ENCODE measurements at regions not wholly inside any gene's neighbourhood (a gene's known extent, or its start where the extent isn't known, plus 50 kb on each side); places are given as distances from the start of the nearest gene placed in this dataset.
"Not testable (repeated sequence)": the region's sequence is repeated elsewhere in the genome, so short reads cannot be mapped to it uniquely, and the experiment has no call there.

GRCh38 chr9:39587844-39588499, 232.5 kb downstream of the SPATA31A1 start:
- no peak overlapping the region for H2AFZ ChIP-seq (ENCODE audit: low read depth, low read length)
- ATAC-seq (ENCODE audit: insufficient read depth, low read depth) = no peak
- H3K27ac ChIP-seq (ENCODE audit: low read length) = no peak overlapping the region
- H3K36me3 ChIP-seq (ENCODE audit: insufficient read depth, low read length) = no peaks in the 10 kb centered on the region
- no peak overlapping the region for H3K4me2 ChIP-seq (ENCODE audit: insufficient read depth, low read length)
- DNase-seq = no peak
- H3K4me3 ChIP-seq (ENCODE audit: low read depth in 1 of 2, low read length in 2 of 2) = no peak overlapping the region
- no peaks in the 10 kb centered on the region for H3K9me3 ChIP-seq (ENCODE audit: insufficient read depth, low read length, severe bottlenecking)
- no peaks in the 10 kb centered on the region for H4K20me1 ChIP-seq (ENCODE audit: insufficient read depth, low read length)
- no peak overlapping the region for H3K9ac ChIP-seq (ENCODE audit: low read depth, low read length)
- TF ChIP-seq EZH2 (IDR thresholded peaks at IDR 0.05; ENCODE audit: borderline replicate concordance, low read depth, low read length, severe bottlenecking) (no peak), CTCF (IDR thresholded peaks at IDR 0.05; ENCODE audit: borderline replicate concordance, extremely low read depth, low read length, poor library complexity, severe bottlenecking) (no peak)
- no peaks in the 10 kb centered on the region for H3K79me2 ChIP-seq (ENCODE audit: insufficient read depth, low read length)
- no peaks in the 10 kb centered on the region for H3K27me3 ChIP-seq (ENCODE audit: insufficient read depth, low read length, poor library complexity)
- H3K4me1 ChIP-seq (ENCODE audit: insufficient read depth, low read length) = no peaks in the 10 kb centered on the region

GRCh38 chr9:39588500-39589137, 233.2 kb downstream of the SPATA31A1 start:
- Histone ChIP-seq H3K9me3 (ENCODE audit: insufficient read depth, low read length, severe bottlenecking) (no peaks in the 10 kb centered on the region), H3K27me3 (ENCODE audit: insufficient read depth, low read length, poor library complexity) (no peaks in the 10 kb centered on the region), H3K4me1 (ENCODE audit: insufficient read depth, low read length) (no peaks in the 10 kb centered on the region), H3K27ac (ENCODE audit: low read length) (no peak overlapping the region), H3K79me2 (ENCODE audit: insufficient read depth, low read length) (no peaks in the 10 kb centered on the region), H3K9ac (ENCODE audit: low read depth, low read length) (no peak overlapping the region), H3K4me2 (ENCODE audit: insufficient read depth, low read length) (no peak overlapping the region), H2AFZ (ENCODE audit: low read depth, low read length) (no peak overlapping the region), H3K36me3 (ENCODE audit: insufficient read depth, low read length) (no peaks in the 10 kb centered on the region), H3K4me3 (ENCODE audit: low read depth in 1 of 2, low read length in 2 of 2) (no peak overlapping the region), H4K20me1 (ENCODE audit: insufficient read depth, low read length) (no peaks in the 10 kb centered on the region)
- TF ChIP-seq CTCF (IDR thresholded peaks at IDR 0.05; ENCODE audit: borderline replicate concordance, extremely low read depth, low read length, poor library complexity, severe bottlenecking) (no peak), EZH2 (IDR thresholded peaks at IDR 0.05; ENCODE audit: borderline replicate concordance, low read depth, low read length, severe bottlenecking) (no peak)
- ATAC-seq (ENCODE audit: insufficient read depth, low read depth) = no peak
- DNase-seq = no peak

DNA sequence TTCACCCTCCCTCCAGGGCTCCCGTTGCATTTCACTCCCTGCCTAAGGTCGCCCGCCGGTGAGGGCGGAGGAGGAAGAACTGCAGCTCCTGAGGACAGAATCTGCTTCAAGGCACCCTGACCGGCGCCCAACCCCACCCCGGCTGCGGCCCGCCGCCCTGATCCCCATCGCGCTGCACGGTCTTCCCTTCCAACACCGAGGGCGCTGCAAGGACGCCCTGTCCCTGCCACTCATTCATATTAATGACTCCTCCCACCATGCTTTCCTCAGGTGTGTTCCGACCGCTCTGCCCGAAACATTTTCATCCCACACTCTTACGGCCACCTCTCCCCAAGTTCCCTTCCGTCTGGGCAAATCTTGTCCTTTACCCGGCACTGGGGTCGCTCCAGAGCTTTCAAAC, 248.6 kb downstream of the SPATA31A1 start:
- not testable (repeated sequence) for H3K9me3 ChIP-seq (ENCODE audit: insufficient read depth, low read length, severe bottlenecking); H3K27me3 ChIP-seq (ENCODE audit: insufficient read depth, low read length, poor library complexity); H3K36me3 ChIP-seq (ENCODE audit: insufficient read depth, low read length); DNase-seq; H3K4me1 ChIP-seq (ENCODE audit: insufficient read depth, low read length); H4K20me1 ChIP-seq (ENCODE audit: insufficient read depth, low read length); H3K79me2 ChIP-seq (ENCODE audit: insufficient read depth, low read length); ATAC-seq (ENCODE audit: insufficient read depth, low read depth); H3K4me3 ChIP-seq (ENCODE audit: low read depth in 1 of 2, low read length in 2 of 2); H2AFZ ChIP-seq (ENCODE audit: low read depth, low read length); H3K4me2 ChIP-seq (ENCODE audit: insufficient read depth, low read length); H3K9ac ChIP-seq (ENCODE audit: low read depth, low read length); H3K27ac ChIP-seq (ENCODE audit: low read length)

DNA sequence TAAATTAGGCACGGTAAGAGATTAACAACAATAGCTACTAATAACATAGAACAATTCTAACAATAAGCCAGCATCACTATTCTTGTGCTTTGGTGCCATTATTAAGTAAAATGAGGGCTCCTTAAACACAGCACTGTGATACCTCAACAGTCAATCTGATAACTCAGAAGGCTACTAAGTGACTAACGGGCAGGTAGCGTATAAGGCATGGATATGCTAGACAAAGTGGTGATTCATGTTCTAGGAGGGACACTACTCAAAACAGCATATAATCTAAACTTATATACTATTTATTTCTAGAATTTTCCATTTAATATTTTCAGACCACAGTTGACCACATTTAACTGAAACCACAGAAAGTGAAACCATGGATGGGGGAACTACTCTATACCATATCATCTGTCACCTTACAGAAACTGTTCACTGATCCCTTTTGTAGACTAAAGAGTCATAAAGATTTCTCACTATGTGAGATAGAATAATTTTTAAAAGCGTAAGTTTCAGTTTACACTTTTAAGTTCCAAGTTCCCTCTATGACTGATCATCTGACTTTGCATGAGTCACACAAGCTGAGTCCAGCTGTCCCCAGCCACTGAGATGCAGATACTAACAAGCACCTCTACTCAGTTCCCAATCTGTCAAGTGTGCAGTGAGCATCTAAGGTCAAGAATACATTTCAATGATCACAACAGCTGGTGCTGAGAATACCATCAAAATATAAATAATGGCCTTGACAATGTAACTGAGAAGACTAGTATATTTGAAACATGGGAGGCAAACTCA, 256.2 kb downstream of the SPATA31A1 start:
- H3K9ac ChIP-seq (ENCODE audit: low read depth, low read length); H3K79me2 ChIP-seq (ENCODE audit: insufficient read depth, low read length); H3K4me2 ChIP-seq (ENCODE audit: insufficient read depth, low read length); H3K36me3 ChIP-seq (ENCODE audit: insufficient read depth, low read length); H3K4me1 ChIP-seq (ENCODE audit: insufficient read depth, low read length); ATAC-seq (ENCODE audit: insufficient read depth, low read depth); H3K4me3 ChIP-seq (ENCODE audit: low read depth in 1 of 2, low read length in 2 of 2); H3K27ac ChIP-seq (ENCODE audit: low read length); DNase-seq; H2AFZ ChIP-seq (ENCODE audit: low read depth, low read length); H3K9me3 ChIP-seq (ENCODE audit: insufficient read depth, low read length, severe bottlenecking); H4K20me1 ChIP-seq (ENCODE audit: insufficient read depth, low read length); H3K27me3 ChIP-seq (ENCODE audit: insufficient read depth, low read length, poor library complexity): not testable (repeated sequence)

DNA sequence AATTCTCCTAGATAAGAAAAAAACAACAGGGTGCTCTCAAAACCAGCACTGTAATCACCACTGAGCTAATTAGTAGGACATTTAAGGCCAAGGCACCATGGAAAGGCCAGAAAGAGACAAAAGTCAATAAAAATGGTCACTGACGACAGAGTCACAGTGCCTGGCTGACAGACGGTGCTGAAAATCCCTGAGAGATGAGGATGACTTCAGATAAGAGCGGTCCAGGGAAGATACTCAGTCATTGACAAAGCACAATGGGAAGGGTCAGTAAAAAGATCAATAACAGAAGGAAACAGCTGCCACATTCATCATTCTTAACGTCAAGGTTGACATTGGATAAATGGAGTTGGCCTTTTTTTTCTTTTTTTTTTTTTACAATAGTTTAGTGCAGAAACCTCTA, 261.0 kb downstream of the SPATA31A1 start:
- not testable (repeated sequence) for H3K4me1 ChIP-seq (ENCODE audit: insufficient read depth, low read length); H3K9ac ChIP-seq (ENCODE audit: low read depth, low read length); H3K79me2 ChIP-seq (ENCODE audit: insufficient read depth, low read length); H3K9me3 ChIP-seq (ENCODE audit: insufficient read depth, low read length, severe bottlenecking); H3K27ac ChIP-seq (ENCODE audit: low read length); ATAC-seq (ENCODE audit: insufficient read depth, low read depth); H3K36me3 ChIP-seq (ENCODE audit: insufficient read depth, low read length); H3K4me3 ChIP-seq (ENCODE audit: low read depth in 1 of 2, low read length in 2 of 2); H3K4me2 ChIP-seq (ENCODE audit: insufficient read depth, low read length); H3K27me3 ChIP-seq (ENCODE audit: insufficient read depth, low read length, poor library complexity); H4K20me1 ChIP-seq (ENCODE audit: insufficient read depth, low read length); DNase-seq; H2AFZ ChIP-seq (ENCODE audit: low read depth, low read length)

GRCh38 chr9:39624048-39624447, 268.6 kb downstream of the SPATA31A1 start:
- not testable (repeated sequence) for H3K9ac ChIP-seq (ENCODE audit: low read depth, low read length); H3K36me3 ChIP-seq (ENCODE audit: insufficient read depth, low read length); H3K4me3 ChIP-seq (ENCODE audit: low read depth in 1 of 2, low read length in 2 of 2); H3K27me3 ChIP-seq (ENCODE audit: insufficient read depth, low read length, poor library complexity); ATAC-seq (ENCODE audit: insufficient read depth, low read depth); DNase-seq; H3K9me3 ChIP-seq (ENCODE audit: insufficient read depth, low read length, severe bottlenecking); H3K4me2 ChIP-seq (ENCODE audit: insufficient read depth, low read length); H4K20me1 ChIP-seq (ENCODE audit: insufficient read depth, low read length); H3K79me2 ChIP-seq (ENCODE audit: insufficient read depth, low read length); H3K4me1 ChIP-seq (ENCODE audit: insufficient read depth, low read length); H2AFZ ChIP-seq (ENCODE audit: low read depth, low read length); H3K27ac ChIP-seq (ENCODE audit: low read length)

All from DND-41 (cell line).